Panc1 (cell line): ENCODE measurements at regions not wholly inside any gene's neighbourhood (a gene's known extent, or its start where the extent isn't known, plus 50 kb on each side); places are given as distances from the start of the nearest gene placed in this dataset.

Experiments
- ATAC-seq: fragments of 200-7000 bp; cut with Tn5 transposase; 2 replicates; pipeline ENCODE4 v1.9.1; 2020; ENCODE audit warnings: mild to moderate bottlenecking, moderate library complexity
- BruUV-seq: library from RNA; stranded (reverse); fragments of 400-500 nt; replicated peaks from 2 replicates; lab custom pipeline; 2021; lab: Mats Ljungman, UMichigan
- CTCF ChIA-PET: fragments of 300-600 bp; sonication (Branson Sonifier 250); formaldehyde crosslinking; loops from one replicate; lab custom pipeline; 2022; ENCODE audit warnings: antibody characterized with exemption; lab: Charles Lee
- POLR2A ChIA-PET: fragments of 300-600 bp; sonication (Branson Sonifier 250); formaldehyde crosslinking; loops from one replicate; lab custom pipeline; 2022; ENCODE audit warnings: antibody characterized with exemption; lab: Charles Lee
- DNase-seq: peaks from one replicate; pipeline ENCODE4 v3.0.0-alpha.2; 2010; ENCODE audit warnings: low read depth, low spot score
- H3K27ac ChIP-seq: 2 replicates; pipeline ENCODE4 v1.5.1; 2011; ENCODE audit warnings: mild to moderate bottlenecking, low read length, inconsistent platforms
- H3K27me3 ChIP-seq: fragments of 200-500 bp; sonication (Bioruptor generic); 2 replicates; pipeline ENCODE4 v1.6.0; 2014; ENCODE audit warnings: low read length, inconsistent platforms; ENCODE audit not compliant: control insufficient read depth, insufficient read depth
- H3K36me3 ChIP-seq: fragments of 200-500 bp; sonication (Bioruptor generic); 2 replicates; pipeline ENCODE4 v1.5.1; 2014; ENCODE audit warnings: inconsistent platforms, mild to moderate bottlenecking, low read length, moderate library complexity; ENCODE audit not compliant: control insufficient read depth, insufficient read depth
- H3K4me1 ChIP-seq: 2 replicates; pipeline ENCODE4 v1.5.1; 2011; ENCODE audit warnings: inconsistent platforms, mild to moderate bottlenecking, low read length, moderate library complexity; ENCODE audit not compliant: control insufficient read depth, insufficient read depth
- H3K4me3 ChIP-seq, 2 experiments: 2 replicates each; pipeline ENCODE4 v1.5.1; 2011 to 2012; ENCODE audit warnings: low read depth in 2 of 2, low read length in 2 of 2, mild to moderate bottlenecking in 2 of 2, inconsistent platforms in 1 of 2, moderate library complexity in 1 of 2
- H3K9me3 ChIP-seq: fragments of 200-500 bp; sonication (Bioruptor generic); 2 replicates; pipeline ENCODE4 v1.5.1; 2014; ENCODE audit warnings: low read depth, mild to moderate bottlenecking, inconsistent platforms, low read length, moderate library complexity; ENCODE audit not compliant: control insufficient read depth, insufficient read depth
- CTCF ChIP-seq: fragments of 450-650 bp; IDR thresholded peaks from 2 replicates; pipeline ENCODE4 v1.5.1; 2017; ENCODE audit warnings: mild to moderate bottlenecking
- POLR2AphosphoS5 ChIP-seq: IDR thresholded peaks from 2 replicates; pipeline ENCODE4 v1.6.1; 2012; ENCODE audit warnings: mild to moderate bottlenecking, low read depth, low read length, moderate library complexity
- REST ChIP-seq, 2 experiments: IDR thresholded peaks; 2 replicates each; pipeline ENCODE4 v1.6.1; 2011 to 2012; ENCODE audit warnings: low read depth in 2 of 2, control low read depth in 1 of 2, low read length in 1 of 2, mild to moderate bottlenecking in 1 of 2, moderate library complexity in 1 of 2; ENCODE audit not compliant: insufficient read depth in 1 of 2
- SIN3A ChIP-seq: IDR thresholded peaks from 2 replicates; pipeline ENCODE4 v1.6.1; 2012; ENCODE audit warnings: low read depth, mild to moderate bottlenecking, low read length, moderate library complexity, borderline replicate concordance; ENCODE audit not compliant: insufficient read depth
- TCF7L2 ChIP-seq: IDR thresholded peaks from 2 replicates; pipeline ENCODE4 v1.6.1; 2011; ENCODE audit warnings: mild to moderate bottlenecking, low read depth, low read length, inconsistent platforms
- in situ Hi-C: cut with HindIII; loops from 2 replicates; pipeline ENCODE4 v1.10.0; 2016; ENCODE audit warnings: low sequenced_read_pairs, low pct_unique_long_range_greater_than_20kb
- intact Hi-C: fragments of 100-400 bp; cut with micrococcal nuclease; formaldehyde crosslinking; loops from one replicate; pipeline ENCODE4 v1.10.0; 2022; ENCODE audit not compliant: unreplicated experiment

- DNase-seq (no peak), ATAC-seq (no peak)
- Histone ChIP-seq H3K27me3 (no peaks in the 10 kb centered on the region), H3K4me1 (no peaks in the 10 kb centered on the region), H3K36me3 (no peaks in the 10 kb centered on the region), H3K27ac (no peak overlapping the region), H3K9me3 (no peaks in the 10 kb centered on the region), H3K4me3 (no peak overlapping the region)
- ChIA-PET POLR2A (interaction anchor here (0.5 kb wide), 1 partner anchor 71 kb away, joined by 13 read pairs; no protein-coding TSS in a partner anchor), CTCF (no interaction called here)
- TF ChIP-seq REST (IDR thresholded peaks at IDR 0.05; ENCODE audit: insufficient read depth in 1 of 2, low read depth in 2 of 2, low read length in 1 of 2) (no peak), SIN3A (no peak), CTCF (no peak), TCF7L2 (no peak), POLR2AphosphoS5 (no peak)
- in situ Hi-C loops (no loop called here), intact Hi-C loops (no loop called here)
- BruUV-seq: no TSS peak
Observed at GRCh38 chr3:177693616-177694264, 496.5 kb upstream of the TBL1XR1 start.

GRCh38 chr3:177694316-177694715 is 497.0 kb upstream of the TBL1XR1 start:
- Histone ChIP-seq H3K27me3 (no peaks in the 10 kb centered on the region), H3K4me3 (no peak overlapping the region), H3K36me3 (no peaks in the 10 kb centered on the region), H3K9me3 (no peaks in the 10 kb centered on the region), H3K27ac (no peak overlapping the region), H3K4me1 (no peaks in the 10 kb centered on the region)
- TF ChIP-seq REST (IDR thresholded peaks at IDR 0.05; ENCODE audit: insufficient read depth in 1 of 2, low read depth in 2 of 2, low read length in 1 of 2) (no peak), CTCF (no peak), SIN3A (no peak), TCF7L2 (no peak), POLR2AphosphoS5 (no peak)
- no TSS peak for BruUV-seq
- ChIA-PET POLR2A (no interaction called here), CTCF (no interaction called here)
- in situ Hi-C loops: no loop called here
- DNase-seq: no peak
- no peak for ATAC-seq
- intact Hi-C loops: no loop called here
